NCI-H526 (cell line): ENCODE measurements at regions not wholly inside any gene's neighbourhood (a gene's known extent, or its start where the extent isn't known, plus 50 kb on each side); places are given as distances from the start of the nearest gene placed in this dataset.
A peak's percentile ranks its signal among the peaks of the same experiment; 100 is the strongest.
"Not testable (repeated sequence)": the region's sequence is repeated elsewhere in the genome, so short reads cannot be mapped to it uniquely, and the experiment has no call there.

Experiments used
- DNase-seq, 2 experiments: peaks; one replicate each; lab custom pipeline; 2025; lab: John Stamatoyannopoulos, UW

DNA sequence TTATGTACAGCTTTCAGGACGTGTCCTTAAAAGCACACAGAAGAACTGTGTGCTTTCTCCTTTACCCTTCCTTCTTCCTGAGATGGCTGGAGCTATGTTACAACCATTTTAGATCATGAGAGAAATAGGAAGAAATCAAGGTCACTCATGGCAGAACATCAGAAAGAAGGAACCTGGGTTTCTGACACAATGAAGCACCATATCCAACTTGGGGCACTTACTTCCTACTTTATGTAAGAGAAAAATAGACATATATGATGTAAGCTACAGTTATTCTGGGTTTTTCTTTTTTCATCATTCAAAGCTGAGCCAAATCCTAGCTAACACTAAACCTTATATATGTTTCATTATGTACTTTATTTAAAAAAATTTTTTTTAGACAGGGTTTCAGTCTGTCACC, 79.5 kb downstream of the FAM161A start:
- DNase-seq = no peak

- DNase-seq = peak in 1 of 2 experiments; percentile 13
Observed at GRCh38 chr2:61771904-61772845, 81.7 kb downstream of the FAM161A start.

DNA sequence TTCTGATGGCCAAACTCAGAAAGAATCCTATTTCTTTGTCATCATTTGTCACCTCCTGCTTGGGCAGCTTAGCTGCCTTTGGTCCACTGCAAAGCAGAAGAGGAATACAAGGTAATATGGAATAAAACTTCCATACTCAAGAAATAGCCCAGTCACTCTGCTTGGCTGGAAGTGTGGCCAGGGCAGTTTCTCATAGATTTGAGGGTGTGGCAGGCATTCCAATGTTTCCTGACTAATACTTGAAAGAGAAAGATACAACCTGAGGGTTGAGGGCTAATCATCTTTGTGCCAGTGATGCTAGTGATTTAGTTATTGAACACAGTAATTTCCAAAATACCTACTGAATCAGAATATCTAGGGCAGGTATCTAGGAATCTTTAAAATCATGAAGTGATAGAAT, 83.1 kb downstream of the FAM161A start:
- no peak for DNase-seq

DNA sequence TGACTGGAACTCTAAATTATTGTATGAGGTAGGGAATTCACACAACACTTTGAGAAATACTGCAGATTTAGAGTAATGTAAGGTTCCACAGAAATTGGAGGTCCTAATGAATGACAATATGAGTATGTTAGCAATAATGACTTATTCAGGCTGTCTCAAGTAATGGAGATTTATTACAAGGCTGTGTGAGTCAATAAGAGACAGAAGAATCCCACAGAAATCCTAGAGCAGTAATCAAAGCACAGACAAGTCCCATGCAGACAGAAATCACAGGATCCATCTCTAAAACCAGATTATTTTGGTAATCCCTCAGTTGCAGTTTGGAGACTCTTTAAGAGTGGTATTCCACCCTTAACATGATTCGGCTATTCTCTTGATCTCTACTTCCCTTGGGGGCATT, 83.6 kb downstream of the FAM161A start:
- no peak for DNase-seq

DNA sequence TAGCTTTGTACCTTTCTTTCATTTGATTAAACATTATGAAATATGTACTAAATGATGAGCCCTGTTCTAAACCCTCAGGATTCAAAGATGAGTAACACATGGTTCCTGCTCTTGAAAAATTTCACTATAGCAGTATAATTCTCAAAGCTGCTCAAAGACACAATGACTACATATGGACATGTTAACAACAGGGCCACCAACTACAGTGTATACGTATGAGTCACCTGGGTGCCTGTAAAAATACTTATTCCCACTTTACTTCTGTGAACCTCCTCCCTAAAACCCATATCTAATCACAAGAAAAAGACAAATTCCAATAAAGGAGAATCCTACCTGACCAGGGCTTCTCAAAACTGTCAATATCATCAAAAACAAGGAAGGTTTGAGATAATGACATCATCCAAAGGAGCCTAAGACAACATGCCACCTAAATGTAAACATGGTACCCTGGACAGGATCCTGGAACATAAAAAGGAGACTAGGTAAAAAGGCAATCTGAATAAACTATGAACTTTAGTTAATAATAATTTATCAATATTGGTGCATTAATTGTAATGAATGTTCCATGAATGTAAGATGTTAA, 84.7 kb downstream of the FAM161A start:
- no peak for DNase-seq

DNA sequence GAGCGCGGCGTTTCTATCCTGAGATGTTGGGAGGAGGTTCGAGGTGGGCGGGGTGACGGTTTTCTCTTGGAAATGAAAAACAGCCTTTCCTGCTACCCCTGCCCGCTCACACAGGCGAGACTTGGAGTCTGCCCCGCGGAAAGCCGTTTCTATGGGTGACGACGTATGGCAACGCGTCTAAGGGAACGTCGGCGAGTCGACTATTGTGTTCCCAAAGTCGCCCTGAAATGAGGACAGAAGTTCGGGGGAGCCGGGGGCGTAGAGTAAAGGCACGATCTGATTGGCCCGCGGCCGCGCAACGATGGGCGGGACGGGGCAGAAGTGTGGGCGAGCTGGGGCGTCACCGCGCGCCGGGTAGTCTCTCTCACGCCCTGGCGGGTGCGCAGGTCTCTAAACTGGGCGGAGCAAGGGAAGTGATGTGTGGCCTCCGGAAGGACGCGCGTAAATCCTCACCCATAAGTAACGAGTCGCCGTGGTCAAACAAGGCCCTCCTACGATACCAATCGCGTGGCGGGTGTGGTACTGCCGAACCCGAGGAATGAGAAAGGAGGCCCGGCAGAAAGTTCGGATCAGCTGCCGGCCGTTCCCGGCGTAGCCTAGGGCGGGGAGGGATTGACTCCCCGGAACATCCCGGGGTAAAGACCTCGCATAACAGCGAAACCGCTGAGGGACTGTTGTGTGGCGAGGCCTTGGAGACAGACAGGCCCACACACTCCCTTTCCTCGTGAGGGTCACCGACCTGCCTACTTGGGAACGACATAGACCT, 89.6 kb downstream of the FAM161A start:
- peak; percentile 95 to 98 for DNase-seq

GRCh38 chr2:61763605-61764034, 90.2 kb downstream of the FAM161A start:
- DNase-seq = peak; percentile 82 to 92

DNA sequence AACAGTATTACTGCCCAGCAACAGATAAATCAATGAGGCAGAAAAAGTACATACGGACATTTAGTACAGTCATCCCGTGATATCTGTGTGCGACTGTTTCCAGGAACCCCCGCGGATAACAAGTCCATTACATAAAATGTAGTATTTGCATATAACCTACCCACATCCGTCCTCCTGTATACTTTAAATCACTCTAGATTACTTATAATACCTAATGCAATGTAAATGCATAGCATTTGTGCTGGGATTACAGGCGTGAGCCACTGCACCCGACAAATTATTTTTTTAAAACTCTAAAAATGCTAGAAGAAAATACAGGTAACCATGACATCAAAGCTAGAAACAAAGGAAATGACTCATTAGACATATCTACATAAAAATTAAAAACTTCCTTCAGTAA, 91.6 kb downstream of the FAM161A start:
- peak in 1 of 2 experiments; percentile 18 for DNase-seq

- no peak for DNase-seq
Observed at GRCh38 chr2:61759718-61760117, 94.1 kb downstream of the FAM161A start.

- DNase-seq = no peak
Observed at GRCh38 chr2:61759005-61759404, 94.9 kb downstream of the FAM161A start.

DNA sequence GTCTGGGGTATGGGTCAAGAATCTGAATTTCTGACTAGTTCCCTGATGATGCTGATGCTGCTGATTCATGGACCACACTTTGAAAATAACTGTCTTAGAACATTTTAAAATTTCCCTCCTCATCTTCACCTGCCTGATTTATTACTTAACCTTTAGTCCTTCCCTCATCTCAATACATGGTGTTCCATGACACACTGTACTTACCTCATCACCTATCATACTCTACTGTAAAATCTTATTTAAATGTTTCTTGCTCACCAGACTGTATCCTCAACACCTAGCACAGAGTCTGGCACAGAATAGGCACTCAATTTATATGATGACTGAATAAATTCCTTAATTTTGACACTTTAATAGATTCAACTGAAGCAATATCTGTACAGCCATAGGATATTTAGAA, 95.7 kb downstream of the FAM161A start:
- DNase-seq = no peak

- DNase-seq = no peak
Observed at GRCh38 chr2:61753512-61753911, 100.3 kb downstream of the FAM161A start.

GRCh38 chr2:61750624-61751023, 103.2 kb downstream of the FAM161A start:
- DNase-seq = no peak

- DNase-seq = no peak
Observed at GRCh38 chr2:61742955-61743354, 110.9 kb downstream of the FAM161A start.

DNA sequence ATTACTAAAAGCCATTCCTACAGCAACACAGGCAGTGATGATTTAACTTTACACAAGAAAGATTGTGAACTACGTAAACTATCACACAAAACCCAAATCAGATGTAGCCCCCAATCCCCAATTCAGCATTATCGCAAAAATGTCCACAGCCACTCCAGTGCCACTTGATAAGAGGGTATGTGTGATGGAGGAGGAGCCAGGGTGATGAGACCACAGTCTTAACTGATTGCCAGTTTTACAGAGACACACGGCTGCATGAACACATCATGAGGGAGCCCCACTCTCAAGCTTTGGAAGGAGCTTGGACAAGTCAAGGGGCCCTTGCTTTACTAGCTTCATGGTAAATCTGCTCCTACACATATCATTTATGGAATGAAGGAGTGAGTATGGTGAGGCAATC, 116.0 kb downstream of the FAM161A start:
- no peak for DNase-seq

DNA sequence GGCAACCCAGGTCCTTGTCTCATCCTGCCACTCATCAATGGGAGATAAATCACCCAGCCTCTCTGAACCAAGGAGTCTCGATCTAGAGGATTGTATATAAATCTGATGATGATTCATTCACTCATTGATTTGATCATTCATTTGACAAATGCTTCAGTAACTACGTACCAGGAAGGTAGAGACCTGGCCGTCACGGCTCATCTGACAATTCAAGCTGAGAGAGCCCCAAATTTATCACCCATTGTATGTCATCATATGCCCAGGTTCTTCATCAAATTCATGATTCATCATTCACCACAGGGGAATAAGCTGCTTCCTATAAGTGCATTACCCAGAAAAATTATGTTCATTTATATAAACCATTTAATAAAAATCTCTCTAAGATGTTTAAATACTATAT, 116.9 kb downstream of the FAM161A start:
- no peak for DNase-seq

DNA sequence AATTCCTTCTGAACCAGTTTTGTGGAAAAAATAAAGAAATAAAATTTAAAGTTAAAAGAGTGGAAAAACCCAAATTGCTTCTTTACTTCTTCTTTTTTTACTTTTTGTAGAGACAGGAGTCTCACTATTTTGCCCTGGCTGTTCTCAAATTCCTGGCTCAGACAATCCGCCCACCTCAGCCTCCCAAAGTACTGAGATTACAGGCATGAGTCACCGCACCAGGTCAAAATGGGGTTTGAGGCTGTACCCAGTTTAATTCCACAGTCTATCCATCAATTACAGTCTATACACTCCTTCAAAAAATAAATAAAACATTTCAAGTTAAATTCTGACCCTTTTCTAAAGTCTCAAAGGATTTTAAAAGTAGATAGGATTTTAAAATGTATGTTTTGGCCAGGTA, 120.3 kb downstream of the FAM161A start:
- DNase-seq = no peak

DNA sequence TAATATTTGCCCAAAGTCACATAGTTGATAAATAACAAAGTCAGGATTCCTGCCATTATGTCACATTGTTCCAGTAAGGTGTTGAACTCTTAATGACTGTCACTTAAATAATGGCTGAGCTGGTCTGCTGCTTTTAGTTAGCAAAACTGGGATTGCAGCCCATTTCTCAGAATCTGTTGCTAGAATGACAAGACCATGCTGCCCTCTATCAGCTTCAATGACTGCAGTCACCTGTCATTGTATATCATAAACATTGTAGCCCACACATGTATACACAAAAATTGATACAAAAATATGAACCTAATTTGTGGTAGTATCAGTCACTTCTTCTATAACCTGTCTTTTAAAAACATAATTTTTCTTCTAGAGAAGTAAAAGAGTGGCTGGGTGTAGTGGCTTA, 121.1 kb downstream of the FAM161A start:
- no peak for DNase-seq

DNA sequence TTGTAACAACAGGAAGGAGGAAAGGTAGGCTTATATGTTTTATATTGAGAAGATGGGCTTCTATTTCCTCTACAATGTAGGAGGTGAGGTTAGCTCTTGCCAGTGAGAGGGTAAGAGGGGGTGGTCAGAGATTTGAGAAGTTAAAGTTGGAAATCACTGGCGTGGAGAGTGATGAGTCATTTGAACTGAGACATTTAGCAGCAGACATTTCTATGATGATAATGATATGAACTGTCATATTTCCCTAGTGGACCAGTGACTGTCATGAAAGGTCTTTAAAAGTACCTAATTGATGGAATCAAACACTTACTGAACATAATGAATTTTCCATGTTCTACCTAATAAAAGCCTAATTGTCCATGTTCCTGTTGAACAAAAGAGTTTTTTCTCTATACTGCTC, 126.1 kb downstream of the FAM161A start:
- DNase-seq = no peak

GRCh38 chr2:61726456-61727209, 127.2 kb downstream of the FAM161A start:
- DNase-seq = no peak

DNA sequence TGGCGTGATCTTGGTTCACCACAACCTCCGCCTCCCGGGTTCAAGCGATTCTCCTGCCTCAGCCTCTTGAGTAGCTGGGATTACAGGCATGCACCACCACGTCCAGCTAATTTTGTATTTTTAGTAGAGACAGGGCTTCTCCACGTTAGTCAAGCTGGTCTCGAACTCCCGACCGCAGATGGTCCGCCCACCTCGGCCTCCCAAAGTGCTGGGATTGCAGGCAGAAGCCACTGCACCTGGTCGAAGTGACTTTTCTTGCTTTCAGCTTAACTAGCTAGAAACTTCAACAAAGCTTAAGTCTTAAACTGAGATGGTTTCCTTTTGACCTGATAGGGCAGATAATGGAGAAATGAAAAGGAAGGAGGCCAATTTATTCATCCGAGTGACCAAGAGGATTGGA, 130.5 kb downstream of the FAM161A start:
- DNase-seq = not testable (repeated sequence)

DNA sequence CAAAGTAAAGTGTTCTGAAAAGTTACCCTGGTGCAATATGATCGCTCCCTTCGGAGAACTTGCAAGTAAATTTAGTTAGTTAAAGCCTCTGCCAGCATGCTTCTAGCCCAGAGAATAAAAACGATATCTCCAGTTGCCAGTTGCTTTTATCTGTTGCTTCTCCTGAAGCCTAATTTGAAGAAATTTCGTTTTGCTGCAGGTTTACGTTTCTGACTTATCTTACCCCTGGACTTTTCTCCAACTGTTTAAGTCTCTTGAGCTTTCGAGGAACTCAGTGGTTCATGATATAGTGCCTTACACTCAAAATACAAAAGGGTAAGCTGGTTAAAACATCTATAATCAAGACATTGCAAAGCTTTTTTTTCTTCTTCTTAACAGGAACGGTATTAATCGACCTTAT, 131.1 kb downstream of the FAM161A start:
- DNase-seq = no peak
